ENCODE measurements at regions not wholly inside any gene's neighbourhood (a gene's known extent, or its start where the extent isn't known, plus 50 kb on each side); places are given as distances from the start of the nearest gene placed in this dataset.
"Not testable (repeated sequence)": the region's sequence is repeated elsewhere in the genome, so short reads cannot be mapped to it uniquely, and the experiment has no call there.

GRCh38 chr20:48366230-48366629, 461.6 kb downstream of the PREX1 start:
- Histone ChIP-seq H3K27me3 (ENCODE audit: insufficient read depth, low read length) (no peaks in the 10 kb centered on the region), H3K36me3 (ENCODE audit: insufficient read depth, low read length) (no peaks in the 10 kb centered on the region), H3K4me1 (ENCODE audit: insufficient read depth, low read length) (peaks cover 5% of the 10 kb centered on the region; the same call in 1 of the 2 replicates), H3K4me3 (ENCODE audit: low read length) (no peak overlapping the region), H3K9me3 (ENCODE audit: insufficient read depth, low read depth, low read length) (0 out of 2 replicates have a peak, but pooled peaks cover 3% of the 10 kb centered on the region), H3K9ac (ENCODE audit: low read depth, low read length) (no peak overlapping the region), H3K27ac (ENCODE audit: low read depth, low read length) (no peak overlapping the region)
- 95% methylated on average over 5 of the region's 5 CpGs for WGBS

DNA sequence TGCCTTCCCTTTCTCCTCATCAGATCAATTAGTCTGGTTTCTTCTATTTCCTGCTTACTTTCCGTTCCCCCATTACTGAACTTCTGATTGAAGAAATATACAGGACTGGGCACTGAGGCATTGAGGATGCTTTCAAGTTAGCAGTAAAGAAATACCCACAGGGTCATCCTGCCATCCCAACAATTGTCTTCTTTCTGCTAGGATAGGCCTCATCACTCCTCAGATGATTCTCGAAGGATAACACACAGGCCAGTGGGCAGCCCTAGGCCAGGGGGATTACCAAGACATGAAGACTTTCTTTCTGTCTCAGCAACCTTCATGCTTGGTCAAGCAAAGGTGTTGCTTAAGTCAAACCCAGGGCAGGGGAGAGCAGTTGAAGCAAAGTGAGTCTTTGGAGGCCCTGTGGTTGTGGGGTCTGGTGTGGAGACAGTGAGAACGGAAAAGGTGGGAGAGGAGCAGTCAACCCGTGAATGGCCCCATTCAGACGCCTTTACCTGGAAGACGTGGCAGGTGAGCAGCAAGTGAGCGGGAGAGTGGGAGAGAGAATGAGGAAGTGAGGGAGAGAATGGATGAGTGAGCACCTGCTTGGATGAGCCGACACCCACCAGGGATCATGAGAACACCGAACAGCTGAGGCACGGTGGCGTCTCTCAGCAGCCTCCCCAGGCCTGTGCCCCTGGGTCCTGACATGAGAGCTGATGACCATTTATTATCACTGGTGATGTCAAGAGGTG, 462.9 kb downstream of the PREX1 start:
- H3K36me3 ChIP-seq (ENCODE audit: insufficient read depth, low read length), result no peaks in the 10 kb centered on the region
- no peak overlapping the region for H3K4me3 ChIP-seq (ENCODE audit: low read length)
- 91% methylated on average over 11 of the region's 11 CpGs for WGBS
- peaks cover 3% of the 10 kb centered on the region for H3K4me1 ChIP-seq (ENCODE audit: insufficient read depth, low read length)
- H3K9ac ChIP-seq (ENCODE audit: low read depth, low read length), result no peak overlapping the region
- no peaks in the 10 kb centered on the region for H3K27me3 ChIP-seq (ENCODE audit: insufficient read depth, low read length)
- 0 out of 2 replicates have a peak, but pooled peaks cover 3% of the 10 kb centered on the region for H3K9me3 ChIP-seq (ENCODE audit: insufficient read depth, low read depth, low read length)
- H3K27ac ChIP-seq (ENCODE audit: low read depth, low read length), result no peak overlapping the region

- Histone ChIP-seq H3K4me1 (ENCODE audit: insufficient read depth, low read length) (peaks cover 3% of the 10 kb centered on the region), H3K27me3 (ENCODE audit: insufficient read depth, low read length) (no peaks in the 10 kb centered on the region), H3K9me3 (ENCODE audit: insufficient read depth, low read depth, low read length) (0 out of 2 replicates have a peak, but pooled peaks cover 3% of the 10 kb centered on the region), H3K4me3 (ENCODE audit: low read length) (no peak overlapping the region), H3K36me3 (ENCODE audit: insufficient read depth, low read length) (no peaks in the 10 kb centered on the region), H3K27ac (ENCODE audit: low read depth, low read length) (no peak overlapping the region), H3K9ac (ENCODE audit: low read depth, low read length) (no peak overlapping the region)
Measured at GRCh38 chr20:48364055-48364454, 463.7 kb downstream of the PREX1 start.

DNA sequence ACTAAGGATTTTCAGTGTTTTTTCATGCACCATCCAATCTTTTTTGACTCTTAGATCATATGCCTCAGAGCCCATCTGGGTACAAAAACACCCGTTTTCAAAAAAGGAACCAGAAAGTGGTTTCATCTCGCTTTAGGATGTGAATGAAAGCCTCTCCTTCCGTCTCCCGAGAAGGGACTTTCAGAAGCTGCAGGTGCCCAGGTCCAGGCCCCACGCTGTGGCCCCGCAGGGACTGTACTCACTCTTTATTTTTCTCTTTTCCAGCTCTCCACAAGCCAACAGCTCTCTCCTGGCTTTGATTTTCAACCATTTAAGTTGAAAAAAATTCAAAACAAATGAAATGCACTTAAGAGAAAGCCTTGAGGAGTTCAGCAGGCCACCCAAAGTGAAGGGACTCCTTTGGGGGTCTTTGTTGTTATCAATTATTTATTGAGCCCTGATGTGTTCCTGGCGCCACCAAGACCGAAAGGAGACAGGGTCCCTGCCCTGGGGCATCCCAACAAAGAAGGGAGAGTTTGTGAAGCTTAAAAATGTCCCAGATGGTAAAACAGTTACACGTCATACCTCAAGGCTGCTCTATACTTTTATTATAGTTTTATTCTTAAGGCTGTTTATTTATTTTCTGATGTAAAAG, 467.3 kb downstream of the PREX1 start:
- 62% methylated on average over 8 of the region's 9 CpGs for WGBS
- Histone ChIP-seq H3K27me3 (ENCODE audit: insufficient read depth, low read length) (no peaks in the 10 kb centered on the region), H3K9me3 (ENCODE audit: insufficient read depth, low read depth, low read length) (no peaks in the 10 kb centered on the region), H3K36me3 (ENCODE audit: insufficient read depth, low read length) (no peaks in the 10 kb centered on the region), H3K4me1 (ENCODE audit: insufficient read depth, low read length) (peaks cover 3% of the 10 kb centered on the region), H3K27ac (ENCODE audit: low read depth, low read length) (no peak overlapping the region; the same call in 1 of the 2 replicates), H3K9ac (ENCODE audit: low read depth, low read length) (0 out of 2 replicates have a peak overlapping the region, but pooled peaks have one; percentile 19), H3K4me3 (ENCODE audit: low read length) (no peak overlapping the region)

DNA sequence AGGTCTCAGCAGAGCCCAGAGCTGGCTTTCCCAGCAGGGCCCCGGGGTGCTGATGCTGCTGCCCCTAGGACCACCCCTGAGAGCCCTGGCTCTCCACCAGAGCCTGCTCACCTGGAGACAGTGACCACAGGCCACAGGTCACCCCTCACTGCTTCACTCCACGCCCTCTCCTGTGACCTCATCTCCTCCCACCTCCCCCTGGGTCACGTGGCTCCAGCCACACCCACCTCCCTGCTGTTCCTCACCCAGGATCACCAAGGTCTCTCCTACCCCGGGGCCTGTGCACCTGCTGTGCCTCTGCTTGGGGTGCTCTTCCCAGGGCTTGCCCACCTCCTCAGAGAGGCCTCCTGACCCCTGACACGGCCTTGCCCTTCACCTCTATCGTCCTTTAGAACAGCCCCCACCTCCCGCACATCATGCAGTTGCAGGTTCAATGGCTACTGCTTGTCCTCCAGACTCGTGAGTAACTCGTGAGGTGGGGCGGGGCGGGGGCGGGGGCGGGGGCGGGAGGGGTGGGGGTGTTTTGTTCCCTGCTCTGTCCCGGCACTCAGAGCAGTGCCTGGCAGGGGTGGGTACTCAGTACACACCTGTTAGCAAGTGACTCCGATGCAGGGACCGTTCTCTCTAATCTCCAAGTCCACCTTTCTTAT, 468.0 kb downstream of the PREX1 start:
- Histone ChIP-seq H3K9ac (ENCODE audit: low read depth, low read length) (no peak overlapping the region), H3K36me3 (ENCODE audit: insufficient read depth, low read length) (no peaks in the 10 kb centered on the region), H3K4me3 (ENCODE audit: low read length) (no peak overlapping the region), H3K9me3 (ENCODE audit: insufficient read depth, low read depth, low read length) (no peaks in the 10 kb centered on the region), H3K27ac (ENCODE audit: low read depth, low read length) (no peak overlapping the region), H3K4me1 (ENCODE audit: insufficient read depth, low read length) (peaks cover 3% of the 10 kb centered on the region), H3K27me3 (ENCODE audit: insufficient read depth, low read length) (no peaks in the 10 kb centered on the region)
- WGBS, result 75% methylated on average over 9 of the region's 17 CpGs

GRCh38 chr20:48359055-48359390, 468.8 kb downstream of the PREX1 start:
- H3K9me3 ChIP-seq (ENCODE audit: insufficient read depth, low read depth, low read length); H3K27ac ChIP-seq (ENCODE audit: low read depth, low read length); H3K27me3 ChIP-seq (ENCODE audit: insufficient read depth, low read length); H3K36me3 ChIP-seq (ENCODE audit: insufficient read depth, low read length); H3K4me3 ChIP-seq (ENCODE audit: low read length); H3K9ac ChIP-seq (ENCODE audit: low read depth, low read length); H3K4me1 ChIP-seq (ENCODE audit: insufficient read depth, low read length): not testable (repeated sequence)
- WGBS, result 90% methylated on average over 5 of the region's 8 CpGs

DNA sequence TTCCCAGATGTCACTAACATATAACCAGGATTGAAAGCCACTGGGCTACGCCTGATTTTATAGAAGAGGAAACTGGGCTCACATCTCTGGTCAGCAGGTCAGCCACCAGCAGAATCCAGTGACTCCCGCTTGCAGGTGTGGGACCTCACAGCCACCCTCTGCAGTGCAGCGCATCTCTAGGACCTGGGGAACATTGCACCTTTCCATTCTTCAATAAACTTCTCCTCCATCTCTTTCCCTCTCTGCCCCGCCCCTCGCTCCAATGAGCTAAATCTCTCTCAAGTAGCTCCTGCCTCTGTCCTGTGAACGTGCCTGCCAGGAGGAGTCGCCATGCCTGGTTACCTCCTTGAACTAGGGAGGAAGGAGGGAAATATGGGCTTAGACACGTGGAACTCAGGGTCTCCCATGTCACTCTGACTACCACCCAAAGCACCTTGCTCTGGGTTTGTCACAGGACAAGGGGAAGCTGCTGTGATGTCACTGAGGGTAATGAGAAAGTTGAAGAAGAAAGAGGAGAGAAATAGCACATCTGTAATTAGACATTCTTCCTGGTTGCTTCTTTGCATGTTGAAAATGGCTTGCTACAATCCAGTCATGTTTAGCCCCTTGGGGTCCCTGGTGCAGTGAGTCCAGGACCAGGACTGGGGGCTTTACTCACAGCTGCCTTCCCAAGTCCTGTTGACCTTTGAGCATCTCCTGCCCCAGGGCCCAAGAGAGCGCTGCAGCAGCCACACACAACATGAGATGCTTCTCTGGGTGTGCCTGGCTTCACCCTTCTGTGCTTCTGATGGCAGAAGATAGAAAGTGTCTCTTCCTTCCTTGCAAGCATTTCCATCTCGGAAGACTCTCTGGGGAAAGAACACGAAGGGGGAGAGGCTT, 469.4 kb downstream of the PREX1 start:
- peaks cover 3% of the 10 kb centered on the region for H3K4me1 ChIP-seq (ENCODE audit: insufficient read depth, low read length)
- H3K27me3 ChIP-seq (ENCODE audit: insufficient read depth, low read length), result no peaks in the 10 kb centered on the region
- H3K9ac ChIP-seq (ENCODE audit: low read depth, low read length), result no peak overlapping the region
- no peak overlapping the region for H3K4me3 ChIP-seq (ENCODE audit: low read length)
- no peaks in the 10 kb centered on the region for H3K36me3 ChIP-seq (ENCODE audit: insufficient read depth, low read length)
- H3K9me3 ChIP-seq (ENCODE audit: insufficient read depth, low read depth, low read length), result no peaks in the 10 kb centered on the region
- no peak overlapping the region for H3K27ac ChIP-seq (ENCODE audit: low read depth, low read length)
- WGBS, result 86% methylated on average over 9 of the region's 11 CpGs

GRCh38 chr20:48357714-48358113, 470.1 kb downstream of the PREX1 start:
- no peak overlapping the region for H3K9ac ChIP-seq (ENCODE audit: low read depth, low read length)
- WGBS, result 98% methylated on average over 4 of the region's 4 CpGs
- H3K4me1 ChIP-seq (ENCODE audit: insufficient read depth, low read length), result peaks cover 3% of the 10 kb centered on the region
- H3K27ac ChIP-seq (ENCODE audit: low read depth, low read length), result no peak overlapping the region
- no peak overlapping the region for H3K4me3 ChIP-seq (ENCODE audit: low read length)
- no peaks in the 10 kb centered on the region for H3K36me3 ChIP-seq (ENCODE audit: insufficient read depth, low read length)
- H3K27me3 ChIP-seq (ENCODE audit: insufficient read depth, low read length), result no peaks in the 10 kb centered on the region
- no peaks in the 10 kb centered on the region for H3K9me3 ChIP-seq (ENCODE audit: insufficient read depth, low read depth, low read length)

GRCh38 chr20:48354903-48355302, 472.9 kb downstream of the PREX1 start:
- no peaks in the 10 kb centered on the region for H3K36me3 ChIP-seq (ENCODE audit: insufficient read depth, low read length)
- H3K27ac ChIP-seq (ENCODE audit: low read depth, low read length), result no peak overlapping the region
- 92% methylated on average over 1 of the region's 1 CpG for WGBS
- no peaks in the 10 kb centered on the region for H3K4me1 ChIP-seq (ENCODE audit: insufficient read depth, low read length)
- H3K27me3 ChIP-seq (ENCODE audit: insufficient read depth, low read length), result no peaks in the 10 kb centered on the region
- H3K4me3 ChIP-seq (ENCODE audit: low read length), result no peak overlapping the region
- H3K9ac ChIP-seq (ENCODE audit: low read depth, low read length), result no peak overlapping the region
- H3K9me3 ChIP-seq (ENCODE audit: insufficient read depth, low read depth, low read length), result no peaks in the 10 kb centered on the region

DNA sequence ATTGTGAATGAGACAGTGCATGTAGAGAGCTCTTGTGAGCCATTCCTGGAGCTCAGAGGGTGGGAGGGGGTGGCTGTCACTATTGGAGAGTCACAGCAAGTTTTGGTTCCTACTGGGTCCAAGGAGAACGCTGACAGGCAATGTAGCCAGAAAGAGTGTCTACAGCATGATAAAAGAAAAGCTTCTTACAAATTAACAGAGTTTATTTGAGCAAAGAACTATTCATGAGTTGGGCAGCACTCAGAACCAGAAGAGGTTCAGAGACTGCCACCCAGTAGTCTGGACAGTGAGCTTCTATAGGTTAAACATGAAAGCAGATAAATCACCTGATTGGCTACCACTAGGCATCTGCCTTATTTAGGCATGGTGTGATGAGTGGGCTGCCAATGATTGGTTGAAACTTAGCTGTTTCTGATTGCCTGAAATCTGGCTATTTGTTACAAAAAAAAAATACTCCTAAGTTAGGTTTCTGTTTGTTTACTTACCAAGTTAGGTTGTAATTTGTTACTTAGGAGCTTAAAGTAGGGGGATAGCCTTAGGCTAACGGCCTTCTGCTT, 473.4 kb downstream of the PREX1 start:
- no peak overlapping the region for H3K4me3 ChIP-seq (ENCODE audit: low read length)
- H3K27me3 ChIP-seq (ENCODE audit: insufficient read depth, low read length), result no peaks in the 10 kb centered on the region
- H3K4me1 ChIP-seq (ENCODE audit: insufficient read depth, low read length), result no peaks in the 10 kb centered on the region
- 96% methylated on average over 2 of the region's 2 CpGs for WGBS
- no peak overlapping the region for H3K27ac ChIP-seq (ENCODE audit: low read depth, low read length)
- no peak overlapping the region for H3K9ac ChIP-seq (ENCODE audit: low read depth, low read length)
- no peaks in the 10 kb centered on the region for H3K36me3 ChIP-seq (ENCODE audit: insufficient read depth, low read length)
- H3K9me3 ChIP-seq (ENCODE audit: insufficient read depth, low read depth, low read length), result no peaks in the 10 kb centered on the region
